GM18511 (cell line): ENCODE measurements at regions not wholly inside any gene's neighbourhood (a gene's known extent, or its start where the extent isn't known, plus 50 kb on each side); places are given as distances from the start of the nearest gene placed in this dataset.

Source experiments
- ATAC-seq: cut with Tn5 transposase; IDR thresholded peaks from one replicate; pipeline ENCODE4 v1.9.1; 2021; ENCODE audit warnings: mild to moderate bottlenecking, moderate library complexity; ENCODE audit not compliant: unreplicated experiment

DNA sequence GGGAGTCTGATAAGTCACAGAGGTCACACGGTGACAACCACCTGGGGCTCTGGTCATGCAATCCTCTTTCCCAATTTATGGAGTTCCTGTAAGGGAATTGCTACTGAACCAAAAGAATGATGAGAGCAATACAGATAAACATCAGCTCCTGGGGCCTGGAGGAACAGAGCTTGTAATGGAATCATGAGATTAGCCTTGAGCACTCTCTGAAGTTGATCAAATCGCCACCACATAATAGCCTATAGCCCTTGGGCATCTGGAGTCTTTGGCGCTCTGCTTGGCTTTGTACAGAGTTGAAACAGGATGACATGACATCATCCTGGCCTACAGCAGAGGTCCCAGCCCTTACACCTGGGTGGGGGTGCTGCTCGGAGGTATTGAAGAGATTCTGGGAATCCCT is 154.3 kb upstream of the DTNBP1 start:
- ATAC-seq = no peak

DNA sequence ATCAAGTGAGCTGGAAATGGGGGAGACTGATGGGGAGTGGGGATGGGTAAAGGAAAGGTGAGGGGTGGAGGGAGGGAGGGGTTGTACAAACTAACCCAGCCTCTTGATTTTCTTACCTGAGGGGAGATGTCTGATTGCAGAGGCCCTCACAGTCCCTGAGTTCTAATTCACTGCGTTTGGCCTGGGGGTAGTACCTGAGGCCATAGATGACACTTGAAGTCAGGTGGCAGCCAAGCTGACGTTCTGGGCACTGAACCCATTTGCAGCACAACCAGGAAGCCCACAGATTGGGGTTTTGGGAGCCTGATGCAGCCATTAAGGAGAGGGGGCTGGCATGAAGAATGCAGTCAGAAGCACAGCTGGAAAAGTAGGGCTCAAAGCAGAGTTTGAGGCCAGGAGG is 153.8 kb upstream of the DTNBP1 start:
- no peak for ATAC-seq

DNA sequence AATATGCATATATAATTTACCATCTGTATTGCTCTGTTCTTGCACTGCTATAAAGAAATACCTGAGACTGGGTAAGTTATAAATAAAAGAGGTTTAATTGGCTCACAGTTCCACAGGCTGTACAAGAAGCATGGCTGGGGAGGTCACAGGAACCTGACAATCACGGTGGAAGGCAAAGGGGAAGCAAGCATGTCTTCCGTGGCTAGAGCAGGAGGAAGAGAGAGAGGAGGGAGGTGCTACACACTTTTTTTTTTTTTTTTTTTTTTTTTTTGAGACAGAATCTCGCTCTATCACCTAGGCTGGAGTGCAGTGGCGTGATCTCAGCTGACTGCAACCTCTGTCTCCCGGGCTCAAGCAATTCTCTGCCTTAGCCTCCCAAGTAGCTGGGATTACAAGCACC is 150.9 kb upstream of the DTNBP1 start:
- ATAC-seq = peak; percentile 58

DNA sequence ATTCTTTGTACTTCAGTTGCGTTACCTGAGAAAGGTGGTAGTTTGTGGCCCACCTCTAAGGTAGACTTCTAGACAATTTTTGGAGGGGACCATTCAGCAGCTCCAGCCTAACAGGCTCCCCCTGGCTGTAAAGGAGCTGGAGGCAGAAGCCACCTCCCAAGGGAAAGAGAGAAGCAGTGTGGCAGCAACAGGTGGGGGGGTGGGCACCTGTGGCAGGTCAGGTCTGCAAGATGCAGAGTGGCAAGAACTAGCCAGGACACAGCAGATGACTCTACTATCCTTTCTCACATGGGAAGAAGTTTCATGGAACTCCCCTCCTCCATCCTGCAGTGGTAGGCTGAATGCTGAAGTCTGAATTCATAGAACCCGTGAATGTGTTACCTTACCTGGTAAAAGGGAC is 148.3 kb upstream of the DTNBP1 start:
- ATAC-seq = no peak

DNA sequence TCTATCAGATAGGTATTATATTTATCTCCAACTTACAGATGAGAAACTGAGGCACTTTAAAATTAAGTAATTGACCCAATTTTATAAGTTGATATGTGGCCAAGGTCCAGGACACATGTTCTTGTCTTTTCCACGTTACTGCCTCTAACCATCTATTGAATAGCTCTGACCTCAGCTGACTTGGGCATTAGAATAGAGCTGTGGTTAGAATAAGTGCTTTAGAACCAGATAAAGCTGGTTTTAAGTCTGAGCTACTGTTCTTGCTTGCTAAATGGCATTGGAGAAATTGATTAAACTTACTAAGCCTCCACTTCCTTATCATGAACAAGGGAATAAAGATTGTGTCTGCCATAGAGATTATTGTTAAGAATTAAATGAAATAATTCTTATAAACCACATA is 147.8 kb upstream of the DTNBP1 start:
- no peak for ATAC-seq

DNA sequence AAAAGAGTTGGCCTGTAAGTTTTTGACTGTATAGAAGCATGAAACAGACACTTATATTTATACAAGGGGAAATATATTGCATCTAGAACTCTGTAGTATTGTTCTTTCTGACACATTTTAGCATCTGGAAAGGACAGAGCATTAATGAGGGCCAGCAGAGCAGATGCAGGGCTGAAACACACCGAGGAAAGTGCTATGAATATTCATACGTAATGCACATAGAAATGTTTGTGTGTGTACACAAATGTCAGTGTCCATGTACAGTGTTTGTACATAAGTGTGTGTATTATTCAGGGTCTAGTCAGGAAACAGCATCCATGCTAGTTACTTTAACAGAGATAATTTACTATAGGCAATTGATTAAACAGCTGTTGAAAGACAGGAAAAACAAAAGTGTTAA is 146.5 kb upstream of the DTNBP1 start:
- no peak for ATAC-seq

DNA sequence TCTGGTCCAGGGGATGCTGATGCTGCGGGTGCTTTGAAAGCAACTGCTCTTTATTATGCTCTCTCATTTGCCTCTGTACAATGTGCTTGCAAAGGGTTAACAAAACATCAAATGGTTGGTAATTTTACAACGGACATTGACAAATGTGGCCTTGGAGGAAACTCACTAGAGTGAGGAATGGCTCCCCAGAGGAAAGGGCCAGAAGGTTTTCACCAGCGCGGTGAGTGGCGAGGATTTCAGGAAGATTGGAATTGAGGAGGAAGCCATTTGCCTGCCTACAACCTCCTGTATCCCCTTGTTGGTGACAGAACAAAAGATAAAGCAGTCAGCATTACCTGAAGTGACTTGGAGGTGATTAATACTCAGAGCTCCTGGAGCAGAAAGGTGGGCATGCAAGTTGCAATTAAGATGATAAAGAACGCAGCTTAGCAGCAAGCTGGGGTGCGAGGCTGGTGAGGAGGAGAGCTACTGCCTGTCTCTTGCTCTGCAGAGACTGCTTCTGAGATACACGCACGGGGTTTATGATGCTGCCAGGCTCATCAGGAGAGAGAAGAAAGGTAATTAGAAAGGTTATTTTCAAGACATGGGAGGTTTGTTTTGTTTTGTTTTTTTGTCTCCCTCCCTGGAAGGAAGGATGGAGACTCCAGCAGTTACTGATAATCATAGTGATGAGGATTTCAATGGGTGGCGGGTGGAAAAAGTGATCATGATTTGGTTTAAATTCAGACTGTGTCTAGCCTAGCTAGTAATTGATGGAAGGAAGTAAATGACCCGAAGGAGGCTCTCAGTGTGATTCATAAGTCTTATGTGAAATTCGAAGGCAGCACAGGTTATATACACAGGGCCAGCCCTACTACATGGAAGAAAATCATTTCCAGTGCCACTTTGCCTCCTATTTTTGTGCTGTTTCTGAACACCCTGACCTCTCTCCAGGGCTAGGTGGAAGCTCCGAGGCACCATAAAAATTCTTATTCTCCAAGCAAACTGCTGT is 141.6 kb upstream of the DTNBP1 start:
- ATAC-seq = no peak

DNA sequence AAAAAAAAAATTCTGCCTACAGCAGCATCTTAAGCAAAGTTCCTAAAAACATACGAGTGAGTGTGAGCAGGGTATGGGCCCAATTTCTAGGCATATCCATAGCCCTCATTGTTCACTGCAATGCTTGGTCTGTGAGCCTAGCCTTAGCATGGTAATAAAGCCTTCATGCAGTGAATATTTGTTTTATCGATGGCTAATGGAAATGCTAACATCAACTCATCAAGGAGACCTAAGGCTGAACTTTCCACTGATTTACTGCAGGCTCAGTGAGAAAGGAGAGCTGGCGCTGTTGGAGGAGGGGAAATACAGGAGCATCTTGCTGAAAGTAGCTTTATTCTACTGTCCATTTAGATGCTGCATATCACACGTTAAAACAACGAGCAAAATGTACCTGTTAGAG is 139.6 kb upstream of the DTNBP1 start:
- no peak for ATAC-seq

DNA sequence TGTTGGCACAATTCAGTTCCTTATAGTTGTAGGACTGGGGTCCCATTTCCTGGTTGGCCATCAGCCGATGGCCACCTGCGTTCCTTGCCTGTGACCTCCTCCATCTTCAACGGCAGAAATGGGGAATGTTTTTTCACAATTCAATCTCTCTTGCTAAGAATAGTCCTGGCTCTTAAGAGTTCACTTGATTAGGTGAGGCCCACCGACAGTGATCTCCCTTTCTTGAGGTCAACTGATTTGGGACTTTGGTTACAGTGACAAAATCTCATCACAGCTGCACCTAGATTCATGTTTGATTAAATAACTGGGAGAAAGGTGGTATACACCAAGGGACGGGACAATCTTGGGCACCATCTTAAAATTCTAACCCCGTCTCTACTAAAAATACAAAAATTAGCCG is 139.1 kb upstream of the DTNBP1 start:
- ATAC-seq = no peak

DNA sequence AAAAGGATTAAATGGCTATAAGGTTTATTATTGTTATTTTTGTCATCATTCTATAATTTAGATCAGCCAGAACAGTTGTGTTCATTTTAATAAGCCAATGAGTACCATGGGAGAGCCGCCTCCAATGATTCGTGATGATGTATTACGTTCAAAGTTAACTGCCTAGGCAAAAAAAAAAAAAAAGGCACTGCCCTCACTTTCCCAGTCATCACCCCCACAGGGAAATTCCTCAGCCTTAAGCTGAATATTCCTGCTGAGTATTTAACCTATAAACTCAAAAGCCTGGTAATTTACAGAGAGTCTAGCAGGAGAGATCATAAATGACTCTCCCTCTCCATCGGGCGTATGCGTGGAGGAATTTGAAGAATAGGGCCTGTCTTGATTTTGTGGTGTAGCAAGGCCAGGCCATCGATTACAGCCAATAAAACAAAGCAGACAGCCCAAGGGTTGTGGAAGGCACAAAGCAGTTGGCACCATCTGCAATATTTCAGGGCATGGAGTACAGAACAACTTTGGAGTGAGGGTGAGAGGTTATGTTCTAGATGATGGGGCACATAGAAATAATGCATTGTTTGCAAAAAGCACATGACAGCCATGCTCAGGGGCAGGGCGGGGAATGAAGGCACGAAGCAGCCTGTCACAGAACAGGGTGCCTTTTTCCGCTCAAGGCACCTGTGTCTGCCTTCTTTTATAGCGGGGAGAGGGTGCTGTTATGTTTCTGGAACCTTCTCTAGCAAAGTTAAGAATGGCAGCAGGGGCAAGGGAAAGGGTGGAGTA is 138.2 kb upstream of the DTNBP1 start:
- no peak for ATAC-seq

DNA sequence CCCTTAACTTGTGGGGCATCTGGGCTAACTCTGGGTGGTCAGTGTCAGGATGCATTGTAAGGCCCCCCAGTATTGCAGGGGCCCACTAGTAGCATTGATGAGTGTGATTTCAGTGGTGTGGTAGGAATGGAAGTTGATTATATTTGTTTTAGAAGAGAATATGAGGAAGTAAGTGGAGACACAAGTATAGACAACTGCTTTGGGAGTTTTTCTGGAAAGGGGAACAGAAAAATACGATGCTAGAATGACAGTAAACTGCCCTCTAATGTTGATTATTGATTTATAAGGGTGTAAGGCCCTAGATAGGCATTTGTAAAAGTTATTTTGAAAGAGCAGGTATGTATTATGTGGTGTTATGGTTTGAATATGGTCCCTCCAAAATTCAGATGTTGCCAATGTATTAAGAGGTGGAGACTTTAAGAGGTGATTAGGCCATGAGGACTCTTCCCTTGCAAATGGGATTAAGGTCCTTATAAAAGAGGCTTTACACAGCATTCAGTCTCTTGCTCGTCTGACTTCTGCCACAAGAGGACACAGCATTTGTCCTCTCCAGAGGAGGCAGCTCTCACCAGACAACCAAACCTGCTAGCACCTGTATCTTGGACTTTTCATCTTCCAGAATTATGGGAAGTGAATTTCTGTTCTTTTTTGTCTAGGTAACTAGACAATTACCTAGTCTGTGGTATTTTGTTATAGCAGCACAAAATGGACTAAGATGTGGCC is 135.9 kb upstream of the DTNBP1 start:
- no peak for ATAC-seq

DNA sequence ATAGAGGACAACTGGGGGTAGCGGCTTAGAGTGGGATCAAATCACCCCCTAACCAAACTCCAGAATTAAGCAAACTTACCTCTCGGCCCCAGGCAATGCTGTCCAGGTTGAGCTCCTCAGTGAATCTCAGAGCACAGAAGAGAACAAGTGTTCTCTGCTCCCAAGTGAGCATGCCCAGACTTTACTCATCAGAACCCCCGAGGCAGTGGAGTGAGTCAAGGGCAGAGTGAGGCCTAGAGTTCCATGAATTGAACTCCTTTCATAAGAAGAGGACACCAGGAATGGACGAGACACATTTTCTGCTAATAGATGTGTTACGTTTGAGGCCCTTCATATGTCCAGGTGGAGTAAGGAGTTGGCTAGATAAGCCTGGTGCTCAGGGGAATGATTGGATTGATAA is 134.0 kb upstream of the DTNBP1 start:
- ATAC-seq = no peak

DNA sequence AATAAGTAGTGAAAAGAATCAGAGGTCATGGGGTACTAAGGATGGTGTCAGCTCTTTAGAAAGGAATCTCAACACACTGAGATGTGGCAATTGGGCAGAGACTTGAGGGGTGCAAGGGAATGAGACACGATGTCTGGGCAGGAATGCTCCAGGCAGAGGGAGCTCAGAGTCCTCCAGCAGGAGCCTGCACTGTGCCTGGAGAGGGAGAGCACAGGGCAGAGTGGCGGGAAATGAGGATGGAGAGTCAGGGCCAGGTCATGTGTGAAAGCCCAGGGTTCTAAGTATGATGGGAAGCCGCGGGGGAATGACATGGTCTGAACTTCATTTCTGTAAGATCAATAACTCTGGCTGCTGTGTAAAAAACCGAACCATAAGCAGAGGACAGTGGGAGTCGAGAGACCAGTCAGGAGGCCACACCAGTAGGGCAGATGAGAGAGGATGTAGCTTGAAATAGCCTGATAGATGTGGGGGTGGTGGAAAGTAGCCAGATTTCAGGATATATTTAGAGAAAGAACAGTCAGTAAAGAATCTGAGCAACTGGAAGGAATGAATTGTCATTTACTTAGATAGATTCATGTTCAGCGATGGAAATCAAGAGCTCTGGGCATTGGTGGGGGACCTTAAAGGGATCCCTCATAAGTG is 133.4 kb upstream of the DTNBP1 start:
- no peak for ATAC-seq

DNA sequence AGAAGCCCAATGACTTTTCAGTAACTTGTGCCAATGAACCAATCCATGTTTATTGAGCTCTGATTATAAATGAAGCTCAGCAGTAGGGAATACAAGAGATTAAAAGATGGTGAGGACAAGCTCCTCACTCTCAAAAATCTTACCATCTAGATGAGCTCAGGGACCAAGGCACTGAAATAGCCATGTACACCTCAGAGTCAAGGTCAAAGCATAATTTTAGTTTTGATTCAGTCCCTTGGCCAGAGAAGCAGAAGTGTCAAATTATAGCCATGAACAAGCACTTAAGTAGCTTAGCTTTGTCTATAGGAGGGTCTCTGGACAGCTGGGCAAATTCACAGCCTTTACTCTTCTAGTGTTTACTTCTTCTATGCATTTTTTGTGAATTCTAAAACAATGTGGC is 131.0 kb upstream of the DTNBP1 start:
- no peak for ATAC-seq

DNA sequence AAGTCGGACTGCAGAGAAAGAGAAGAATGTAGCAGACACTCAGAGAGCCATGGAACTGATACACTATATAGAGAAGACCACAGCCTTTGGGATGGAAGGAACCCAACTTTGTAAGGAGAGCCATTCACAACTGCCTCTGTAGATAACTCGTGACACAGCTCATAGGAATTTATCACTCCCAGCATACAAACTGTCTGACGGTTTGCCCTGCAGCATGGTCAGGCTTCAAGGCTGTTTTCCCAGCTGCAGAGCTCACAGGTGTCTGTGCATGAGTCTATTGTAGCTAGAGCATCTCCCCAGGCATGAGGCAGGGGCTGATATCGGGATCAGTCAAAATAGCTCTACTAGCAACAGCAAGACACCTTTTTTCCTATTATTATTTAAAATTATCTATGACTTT is 130.5 kb upstream of the DTNBP1 start:
- ATAC-seq = no peak

DNA sequence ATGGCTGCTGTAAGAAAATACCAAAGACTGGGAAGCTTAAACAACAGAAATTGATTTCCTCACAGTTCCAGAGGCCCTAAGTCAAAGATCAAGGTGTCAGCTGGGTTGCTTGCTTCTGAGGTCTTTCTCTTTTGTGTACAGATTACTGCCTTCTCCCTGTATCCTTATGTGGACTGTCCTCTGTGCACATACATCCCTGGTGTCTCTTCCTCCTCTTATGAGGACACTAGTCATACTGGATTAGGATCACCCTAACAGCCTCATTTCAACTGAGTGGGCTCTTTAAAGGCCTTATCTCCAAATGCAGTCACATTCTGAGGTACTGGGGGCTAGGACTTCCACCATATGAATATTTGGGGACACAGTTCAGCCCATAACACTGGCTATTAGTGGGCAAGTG is 130.0 kb upstream of the DTNBP1 start:
- ATAC-seq = no peak

DNA sequence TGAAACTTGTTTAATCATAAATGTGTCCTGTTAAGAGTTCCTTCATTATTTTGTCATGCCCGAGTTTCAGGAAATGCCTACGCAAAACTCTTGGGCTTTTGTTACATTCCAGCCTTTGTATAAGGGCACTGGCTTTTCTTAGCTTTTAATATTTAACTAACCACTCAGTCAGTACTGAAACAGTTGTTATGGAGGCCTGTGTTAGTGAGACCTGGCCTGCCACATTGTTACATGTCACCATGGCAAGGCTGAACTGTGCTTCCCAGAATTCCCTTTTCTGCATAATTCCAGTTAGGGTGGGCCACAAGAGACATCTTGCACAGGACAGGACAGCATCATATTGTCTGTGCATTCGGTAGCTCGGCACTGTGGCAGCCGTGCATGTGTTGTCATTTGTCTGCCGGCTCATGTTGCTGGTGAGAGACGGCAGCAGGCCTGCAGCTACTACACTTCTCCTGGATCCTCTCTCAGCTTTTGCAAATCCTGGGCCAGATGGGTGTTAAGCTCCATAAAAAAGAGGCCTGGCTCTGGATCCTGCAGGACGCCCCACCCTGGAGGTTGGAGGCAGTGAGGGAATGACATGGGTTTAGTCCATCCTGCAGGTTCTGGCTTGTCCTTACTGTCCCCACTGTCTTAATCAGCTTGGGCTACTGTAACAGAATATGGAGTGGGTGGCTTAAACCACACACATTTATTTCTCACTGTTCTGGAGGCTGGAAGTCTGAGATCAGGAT is 128.8 kb upstream of the DTNBP1 start:
- no peak for ATAC-seq

DNA sequence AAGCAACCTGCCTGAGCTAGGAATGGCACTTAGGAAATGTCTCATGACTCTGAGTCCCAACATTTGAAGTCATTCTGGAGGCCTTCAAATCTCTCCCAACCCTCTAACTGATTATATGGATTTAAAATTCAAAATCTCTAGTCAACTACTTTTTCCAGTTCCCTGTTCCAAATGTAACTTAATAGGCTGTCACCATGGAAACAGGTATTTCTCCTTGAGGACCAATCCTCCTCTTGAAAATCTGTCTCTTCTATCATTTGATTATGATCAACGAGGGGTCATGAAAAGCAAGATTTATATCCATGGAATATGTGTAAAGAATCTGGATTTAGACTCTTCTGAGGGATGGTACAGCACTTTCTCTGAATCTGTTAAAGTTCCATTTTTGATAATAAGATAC is 127.3 kb upstream of the DTNBP1 start:
- ATAC-seq = no peak

DNA sequence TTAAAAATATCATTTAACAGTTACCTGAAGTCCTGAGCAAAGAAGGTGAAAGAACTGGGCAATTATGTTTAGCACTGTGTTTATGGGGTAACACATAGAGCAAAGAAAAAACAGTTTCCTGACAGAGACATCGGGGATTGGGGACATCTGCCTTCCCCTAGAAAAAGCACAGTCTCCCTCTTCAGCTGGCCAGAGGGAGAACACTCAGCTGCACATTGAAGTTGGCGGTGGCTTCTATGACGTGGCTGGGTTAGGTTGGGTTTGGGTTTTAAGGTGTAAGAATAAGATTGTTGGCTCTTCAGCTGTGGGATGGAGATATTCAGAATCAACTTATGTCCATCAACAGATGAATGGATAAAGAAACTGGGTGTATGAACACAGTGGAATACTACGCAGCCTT is 124.0 kb upstream of the DTNBP1 start:
- ATAC-seq = no peak

DNA sequence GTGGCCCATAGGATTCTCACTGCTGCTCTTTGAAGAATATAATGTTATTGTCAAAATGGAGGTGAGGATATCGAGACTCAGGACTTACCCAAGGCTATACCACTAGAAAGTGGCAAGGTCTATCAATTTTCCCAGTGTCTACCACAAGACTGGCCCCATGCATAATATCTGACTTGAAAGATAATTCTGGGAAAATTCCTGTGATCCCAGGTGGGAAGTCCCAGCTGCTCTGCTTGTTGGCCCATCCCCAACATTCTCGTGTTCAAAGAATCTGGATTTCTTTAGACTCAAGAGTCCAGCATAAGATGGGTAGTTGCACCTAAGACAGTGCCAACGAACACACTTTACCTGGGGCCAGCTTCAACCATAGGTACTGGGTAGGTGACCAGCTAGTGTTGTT is 120.7 kb upstream of the DTNBP1 start:
- ATAC-seq = no peak
